ENCODE measurements at regions not wholly inside any gene's neighbourhood (a gene's known extent, or its start where the extent isn't known, plus 50 kb on each side); places are given as distances from the start of the nearest gene placed in this dataset.

DNA sequence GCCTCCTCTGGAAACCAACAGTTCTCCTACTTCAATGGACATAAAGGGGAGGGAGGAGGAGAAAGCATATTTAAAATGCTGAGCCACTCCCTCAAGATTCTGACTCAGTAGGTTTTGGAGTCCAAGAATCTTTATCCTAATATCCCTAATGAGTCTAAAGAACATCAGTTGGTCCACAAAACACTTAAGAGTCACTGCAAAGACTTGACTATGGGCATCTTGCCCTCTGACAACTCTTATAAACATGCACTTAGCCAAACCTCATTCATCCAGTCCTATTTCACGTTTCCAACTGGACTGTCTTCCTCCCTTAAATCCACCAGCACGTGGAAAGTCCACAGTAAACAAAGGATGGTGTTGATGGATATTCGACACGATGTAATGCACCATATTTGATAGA lies 172.5 kb downstream of the FAM114A2 start:
- no peak overlapping the region for H3K4me3 Mint-ChIP-seq
- intact Hi-C loops (cut with micrococcal nuclease), result no loop called here
- TF ChIP-seq, protein P1, sequence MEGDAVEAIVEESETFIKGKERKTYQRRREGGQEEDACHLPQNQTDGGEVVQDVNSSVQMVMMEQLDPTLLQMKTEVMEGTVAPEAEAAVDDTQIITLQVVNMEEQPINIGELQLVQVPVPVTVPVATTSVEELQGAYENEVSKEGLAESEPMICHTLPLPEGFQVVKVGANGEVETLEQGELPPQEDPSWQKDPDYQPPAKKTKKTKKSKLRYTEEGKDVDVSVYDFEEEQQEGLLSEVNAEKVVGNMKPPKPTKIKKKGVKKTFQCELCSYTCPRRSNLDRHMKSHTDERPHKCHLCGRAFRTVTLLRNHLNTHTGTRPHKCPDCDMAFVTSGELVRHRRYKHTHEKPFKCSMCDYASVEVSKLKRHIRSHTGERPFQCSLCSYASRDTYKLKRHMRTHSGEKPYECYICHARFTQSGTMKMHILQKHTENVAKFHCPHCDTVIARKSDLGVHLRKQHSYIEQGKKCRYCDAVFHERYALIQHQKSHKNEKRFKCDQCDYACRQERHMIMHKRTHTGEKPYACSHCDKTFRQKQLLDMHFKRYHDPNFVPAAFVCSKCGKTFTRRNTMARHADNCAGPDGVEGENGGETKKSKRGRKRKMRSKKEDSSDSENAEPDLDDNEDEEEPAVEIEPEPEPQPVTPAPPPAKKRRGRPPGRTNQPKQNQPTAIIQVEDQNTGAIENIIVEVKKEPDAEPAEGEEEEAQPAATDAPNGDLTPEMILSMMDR (IDR thresholded peaks at IDR 0.05), result no peak

DNA sequence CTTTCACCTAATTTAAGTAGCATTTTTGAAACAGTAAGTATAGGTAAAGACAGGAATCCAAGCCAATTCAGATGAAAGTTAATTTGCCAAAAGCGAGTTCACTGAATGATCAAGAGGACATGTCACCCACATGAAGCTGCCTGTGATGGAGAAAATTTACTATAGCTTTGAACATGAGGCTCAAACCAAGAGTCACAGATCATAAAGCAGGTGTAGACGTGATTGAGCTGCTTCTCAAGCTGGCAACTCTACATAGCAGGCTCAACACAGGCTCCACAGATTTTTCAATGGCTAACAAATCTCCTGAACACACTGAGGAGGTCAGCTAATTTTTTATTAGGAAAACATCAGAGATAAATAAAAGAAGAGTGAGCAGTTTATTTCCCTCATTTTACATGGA lies 173.7 kb downstream of the FAM114A2 start:
- ATAC-seq, result no peak
- Mint-ChIP-seq H3K4me1 (ENCODE audit: low read depth) (no peaks in the 10 kb centered on the region), H3K27me3 (peaks cover 6% of the 10 kb centered on the region), H3K36me3 (ENCODE audit: low read depth) (no peaks in the 10 kb centered on the region), H3K9me3 (no peaks in the 10 kb centered on the region), H3K4me3 (no peak overlapping the region), H3K27ac (no peak overlapping the region)
- TF ChIP-seq, protein P1 (IDR thresholded peaks at IDR 0.05), result no peak
- DNase-seq, result no peak
- CTCF ChIA-PET, result no interaction called here
- intact Hi-C loops (cut with micrococcal nuclease), result no loop called here
- POLR2A ChIA-PET, result no interaction called here

More for the DNA sequence above, 172.5 kb downstream of the FAM114A2 start:
- POLR2A ChIA-PET, result no interaction called here
- peaks cover 8% of the 10 kb centered on the region for H3K27me3 Mint-ChIP-seq
- H3K4me1 Mint-ChIP-seq (ENCODE audit: low read depth), result no peaks in the 10 kb centered on the region
- CTCF ChIA-PET, result no interaction called here
- H3K9me3 Mint-ChIP-seq, result no peaks in the 10 kb centered on the region
- no peaks in the 10 kb centered on the region for H3K36me3 Mint-ChIP-seq (ENCODE audit: low read depth)
- ATAC-seq, result no peak
- no peak overlapping the region for H3K27ac Mint-ChIP-seq
- DNase-seq, result no peak

DNA sequence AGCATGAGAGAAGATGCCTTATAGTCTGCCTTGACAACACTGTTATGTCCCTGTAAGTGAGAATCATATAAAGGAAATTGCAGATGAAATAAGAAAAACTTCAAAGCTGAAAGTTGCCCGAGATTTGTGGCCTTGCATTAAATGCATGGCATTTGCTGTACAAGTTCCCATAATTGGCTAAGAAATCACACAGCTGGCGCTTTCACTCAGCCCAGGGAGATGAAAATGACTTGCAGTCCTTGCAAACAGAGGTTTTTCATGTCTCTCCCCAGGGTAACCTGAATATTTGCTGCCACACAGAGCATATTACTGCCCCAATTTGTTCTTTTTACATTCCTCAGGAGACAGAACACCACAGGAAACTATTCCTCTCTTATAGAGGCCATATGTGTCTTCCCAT lies 174.8 kb downstream of the FAM114A2 start:
- no peak for ATAC-seq
- H3K4me1 Mint-ChIP-seq (ENCODE audit: low read depth), result no peaks in the 10 kb centered on the region
- H3K4me3 Mint-ChIP-seq, result no peak overlapping the region
- H3K9me3 Mint-ChIP-seq, result no peaks in the 10 kb centered on the region
- peaks cover 6% of the 10 kb centered on the region for H3K27me3 Mint-ChIP-seq
- POLR2A ChIA-PET, result no interaction called here
- H3K36me3 Mint-ChIP-seq (ENCODE audit: low read depth), result no peaks in the 10 kb centered on the region
- TF ChIP-seq, protein P1 (IDR thresholded peaks at IDR 0.05), result no peak
- CTCF ChIA-PET, result no interaction called here
- H3K27ac Mint-ChIP-seq, result no peak overlapping the region
- no peak for DNase-seq
- intact Hi-C loops (cut with micrococcal nuclease), result no loop called here

All from activated CD8-positive, alpha-beta T cell treated with anti-CD3 and anti-CD28 coated beads for 36 hours (primary cell).